Kasumi-1 (cell line): ENCODE measurements at regions not wholly inside any gene's neighbourhood (a gene's known extent, or its start where the extent isn't known, plus 50 kb on each side); places are given as distances from the start of the nearest gene placed in this dataset.
"Not testable (repeated sequence)": the region's sequence is repeated elsewhere in the genome, so short reads cannot be mapped to it uniquely, and the experiment has no call there.

Experiments used
- DNase-seq, 2 experiments: peaks; one replicate each; lab custom pipeline; 2025; lab: John Stamatoyannopoulos, UW

DNA sequence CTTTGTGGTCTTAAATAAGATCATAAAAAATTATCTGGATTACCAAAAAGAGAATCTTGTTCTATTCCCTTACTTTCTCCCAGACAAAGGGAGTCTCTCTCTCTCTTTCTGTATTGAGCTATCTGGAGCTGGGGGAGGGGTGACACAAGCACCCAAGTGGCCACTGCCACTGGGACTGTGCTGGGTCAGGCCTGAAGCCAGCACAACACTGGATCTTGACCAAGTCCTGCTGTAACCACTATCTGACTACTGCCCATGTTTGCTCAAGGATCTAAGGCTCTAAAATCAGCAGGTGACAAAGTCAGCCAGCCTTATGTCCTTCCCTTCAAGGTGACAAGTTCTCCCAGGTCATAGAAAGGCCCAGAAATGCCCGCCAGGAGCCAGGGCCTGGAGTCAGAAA is 75.0 kb upstream of the SPATA16 start:
- no peak for DNase-seq

DNA sequence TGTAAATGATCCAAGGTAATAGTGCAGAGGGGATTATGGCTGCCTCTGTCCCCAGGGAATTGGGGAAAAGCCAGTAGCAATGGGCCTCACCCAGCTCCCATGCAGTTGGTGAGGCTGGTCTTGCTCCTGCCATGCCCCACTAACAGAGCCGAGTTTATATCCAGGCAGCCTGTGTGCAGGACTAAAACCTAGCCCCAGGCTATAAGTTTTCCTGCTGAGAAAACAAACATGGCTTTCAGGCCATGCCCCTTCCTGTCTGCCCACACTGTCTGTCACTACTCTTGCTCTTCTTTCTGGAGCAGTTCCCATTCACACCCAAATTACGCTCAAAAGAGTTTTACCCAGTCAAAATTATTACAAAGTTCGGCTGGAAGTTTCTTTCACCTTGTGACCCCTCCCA is 73.5 kb upstream of the SPATA16 start:
- DNase-seq: no peak

DNA sequence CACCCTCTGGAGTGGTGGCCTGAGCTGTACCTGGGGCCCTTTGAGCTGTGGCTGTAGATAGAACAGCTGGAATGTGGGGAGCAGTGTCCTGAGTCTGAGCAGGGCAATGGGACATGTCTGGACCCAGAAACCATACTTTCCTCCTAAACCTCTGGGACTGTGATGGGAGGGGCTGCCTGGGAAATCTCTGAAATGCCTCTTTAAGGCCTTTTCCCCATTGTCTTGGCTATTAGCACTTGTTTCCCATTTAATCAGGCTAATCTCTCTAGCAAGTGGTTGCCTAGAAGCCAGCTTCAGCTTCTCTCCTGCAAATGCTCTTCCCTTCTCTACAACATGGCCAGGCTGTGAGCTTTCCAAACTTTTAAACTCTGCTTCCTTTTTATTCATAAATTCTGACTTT is 58.5 kb upstream of the SPATA16 start:
- no peak for DNase-seq

DNA sequence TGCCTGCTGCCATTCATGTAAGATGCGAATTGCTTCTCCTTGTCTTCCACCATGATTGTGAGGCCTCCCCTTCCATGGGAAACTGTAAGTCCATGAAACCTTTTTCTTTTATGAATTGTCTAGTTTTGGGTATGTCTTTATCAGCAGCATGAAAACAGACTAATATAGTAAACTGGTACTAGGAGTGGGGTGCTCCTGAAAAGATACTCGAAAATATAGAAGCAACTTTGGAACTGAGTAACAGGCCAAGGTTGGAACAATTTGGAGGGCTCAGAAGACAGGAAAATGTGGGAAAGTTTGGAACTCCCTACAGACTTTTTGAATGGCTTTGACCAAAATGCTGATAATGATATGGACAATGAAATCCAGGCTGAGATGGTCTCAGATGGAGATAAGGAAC is 53.8 kb upstream of the SPATA16 start:
- DNase-seq: not testable (repeated sequence)

DNA sequence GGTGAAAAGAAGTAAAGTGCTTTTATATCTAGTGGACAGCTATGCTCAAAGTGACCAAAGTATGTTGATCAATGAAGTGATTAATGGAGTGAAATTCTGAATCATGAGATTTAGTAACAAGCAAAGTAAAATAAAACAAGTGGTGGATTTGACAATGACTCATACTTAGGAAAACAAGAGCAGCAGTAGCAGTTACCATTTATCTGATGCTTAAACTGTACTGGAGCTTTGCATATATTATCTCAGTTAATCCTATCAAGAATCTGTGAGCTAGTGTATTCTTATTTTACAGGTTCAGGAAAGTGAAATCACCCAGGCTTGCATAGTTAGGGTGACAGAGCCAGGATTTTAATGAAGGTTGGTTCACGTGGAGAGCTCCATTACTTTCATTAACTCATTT is 50.6 kb upstream of the SPATA16 start:
- no peak for DNase-seq
